ENCODE measurements at regions not wholly inside any gene's neighbourhood (a gene's known extent, or its start where the extent isn't known, plus 50 kb on each side); places are given as distances from the start of the nearest gene placed in this dataset.

DNA sequence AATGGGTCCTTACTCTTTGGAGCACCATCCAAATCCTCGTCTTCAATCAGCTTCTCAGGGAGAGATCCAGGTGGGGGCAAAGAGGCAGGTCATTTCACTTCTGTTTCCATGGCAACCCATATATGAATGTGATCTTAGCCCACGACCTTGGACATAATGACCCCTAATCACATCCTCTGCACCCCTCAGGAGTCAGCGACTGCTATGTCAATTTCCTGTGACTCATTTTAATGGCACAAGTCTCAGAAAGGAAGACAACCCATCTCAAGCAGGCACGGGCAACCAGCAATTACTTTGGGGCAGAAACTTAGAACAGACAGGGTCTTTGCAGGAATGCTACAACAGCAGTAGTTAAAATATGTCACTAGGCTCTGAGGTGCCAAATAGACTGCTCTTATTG lies 591.2 kb downstream of the TLR4 start:
- POLR2A ChIA-PET: no interaction called here
- Mint-ChIP-seq H3K4me1 (ENCODE audit: low read depth, unreplicated experiment) (no peaks in the 10 kb centered on the region), H3K4me3 (ENCODE audit: unreplicated experiment) (no peak overlapping the region), H3K27me3 (ENCODE audit: insufficient read depth, unreplicated experiment) (no peaks in the 10 kb centered on the region), H3K36me3 (ENCODE audit: insufficient read depth, unreplicated experiment) (no peaks in the 10 kb centered on the region), H3K9me3 (ENCODE audit: unreplicated experiment) (no peaks in the 10 kb centered on the region), H3K27ac (ENCODE audit: unreplicated experiment) (no peak overlapping the region)
- Histone ChIP-seq H3K9me3 (no peaks in the 10 kb centered on the region), H3K27me3 (replicated peaks; ENCODE audit: control insufficient read depth, insufficient read depth, low read length) (no peaks in the 10 kb centered on the region), H3K4me1 (no peaks in the 10 kb centered on the region), H3K4me3 (ENCODE audit: low read depth, low read length) (no peak overlapping the region), H3K36me3 (ENCODE audit: control insufficient read depth, insufficient read depth, low read length) (no peaks in the 10 kb centered on the region)
- TF ChIP-seq, protein P1, sequence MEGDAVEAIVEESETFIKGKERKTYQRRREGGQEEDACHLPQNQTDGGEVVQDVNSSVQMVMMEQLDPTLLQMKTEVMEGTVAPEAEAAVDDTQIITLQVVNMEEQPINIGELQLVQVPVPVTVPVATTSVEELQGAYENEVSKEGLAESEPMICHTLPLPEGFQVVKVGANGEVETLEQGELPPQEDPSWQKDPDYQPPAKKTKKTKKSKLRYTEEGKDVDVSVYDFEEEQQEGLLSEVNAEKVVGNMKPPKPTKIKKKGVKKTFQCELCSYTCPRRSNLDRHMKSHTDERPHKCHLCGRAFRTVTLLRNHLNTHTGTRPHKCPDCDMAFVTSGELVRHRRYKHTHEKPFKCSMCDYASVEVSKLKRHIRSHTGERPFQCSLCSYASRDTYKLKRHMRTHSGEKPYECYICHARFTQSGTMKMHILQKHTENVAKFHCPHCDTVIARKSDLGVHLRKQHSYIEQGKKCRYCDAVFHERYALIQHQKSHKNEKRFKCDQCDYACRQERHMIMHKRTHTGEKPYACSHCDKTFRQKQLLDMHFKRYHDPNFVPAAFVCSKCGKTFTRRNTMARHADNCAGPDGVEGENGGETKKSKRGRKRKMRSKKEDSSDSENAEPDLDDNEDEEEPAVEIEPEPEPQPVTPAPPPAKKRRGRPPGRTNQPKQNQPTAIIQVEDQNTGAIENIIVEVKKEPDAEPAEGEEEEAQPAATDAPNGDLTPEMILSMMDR (IDR thresholded peaks at IDR 0.05; ENCODE audit: insufficient read depth in 1 of 2, low read depth in 1 of 2, low read length in 1 of 2, severe bottlenecking in 1 of 2, unreplicated experiment in 1 of 2): no peak
- BruUV-seq (replicated peaks): no TSS peak
- CTCF ChIA-PET: no interaction called here
- intact Hi-C loops (cut with micrococcal nuclease; ENCODE audit: unreplicated experiment): no loop called here
- DNase-seq: no peak

DNA sequence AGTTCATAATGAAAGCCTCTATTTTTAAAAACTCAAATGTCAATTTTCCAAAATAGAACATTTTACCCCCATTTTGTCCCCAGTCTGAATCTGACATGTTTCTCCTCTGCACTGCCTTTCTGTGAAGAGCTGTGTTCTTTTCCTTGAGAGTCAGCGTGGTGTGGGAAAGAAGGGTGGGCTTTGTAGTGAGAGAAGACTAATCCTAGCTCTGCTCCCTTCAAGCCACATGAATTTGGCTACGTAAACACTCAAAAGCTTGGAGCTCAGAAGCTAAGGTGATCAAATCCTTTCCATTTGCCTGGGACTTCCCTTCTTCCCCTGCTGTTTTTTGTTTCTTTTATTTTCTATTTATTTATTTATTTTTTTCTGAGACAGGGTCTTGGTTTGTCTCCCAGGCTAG lies 598.5 kb downstream of the TLR4 start:
- H3K4me1 Mint-ChIP-seq (ENCODE audit: low read depth, unreplicated experiment): no peaks in the 10 kb centered on the region
- ChIA-PET CTCF (interaction anchor here (0.6 kb wide), 1 partner anchor 569 kb away, joined by 4 read pairs; no protein-coding TSS in a partner anchor), POLR2A (no interaction called here)
- BruUV-seq (replicated peaks): no TSS peak
- Histone ChIP-seq H3K36me3 (ENCODE audit: control insufficient read depth, insufficient read depth, low read length) (no peaks in the 10 kb centered on the region), H3K27me3 (replicated peaks; ENCODE audit: control insufficient read depth, insufficient read depth, low read length) (no peaks in the 10 kb centered on the region), H3K4me1 (no peaks in the 10 kb centered on the region), H3K9me3 (no peaks in the 10 kb centered on the region), H3K4me3 (ENCODE audit: low read depth, low read length) (no peak overlapping the region)
- H3K27me3 Mint-ChIP-seq (ENCODE audit: insufficient read depth, unreplicated experiment): no peaks in the 10 kb centered on the region
- H3K4me3 Mint-ChIP-seq (ENCODE audit: unreplicated experiment): no peak overlapping the region
- H3K27ac Mint-ChIP-seq (ENCODE audit: unreplicated experiment): no peak overlapping the region
- H3K36me3 Mint-ChIP-seq (ENCODE audit: insufficient read depth, unreplicated experiment): no peaks in the 10 kb centered on the region
- intact Hi-C loops (cut with micrococcal nuclease; ENCODE audit: unreplicated experiment): no loop called here
- no peak for DNase-seq
- TF ChIP-seq, protein P1 (IDR thresholded peaks at IDR 0.05; ENCODE audit: insufficient read depth in 1 of 2, low read depth in 1 of 2, low read length in 1 of 2, severe bottlenecking in 1 of 2, unreplicated experiment in 1 of 2): no peak
- H3K9me3 Mint-ChIP-seq (ENCODE audit: unreplicated experiment): no peaks in the 10 kb centered on the region

DNA sequence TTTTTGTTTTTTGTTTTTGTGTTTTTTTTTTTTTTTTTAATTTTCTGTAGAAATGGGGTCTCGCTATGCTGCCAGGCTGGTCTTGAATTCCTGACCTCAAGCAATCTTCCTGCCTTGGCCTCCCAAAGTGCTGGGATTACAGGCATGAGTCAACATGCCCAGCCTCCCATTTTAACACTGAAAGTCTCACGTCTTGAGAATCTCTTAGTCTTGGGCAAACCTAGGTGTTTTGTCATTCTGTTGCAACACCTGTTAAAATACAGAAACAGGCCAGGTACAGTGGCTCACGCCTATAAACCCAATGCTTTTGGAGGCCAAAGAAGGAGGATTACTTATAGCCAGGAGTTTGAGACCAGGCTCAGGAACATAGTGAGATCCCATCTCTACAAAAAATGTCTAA lies 599.0 kb downstream of the TLR4 start:
- Histone ChIP-seq H3K27me3 (replicated peaks; ENCODE audit: control insufficient read depth, insufficient read depth, low read length) (no peaks in the 10 kb centered on the region), H3K4me1 (no peaks in the 10 kb centered on the region), H3K4me3 (ENCODE audit: low read depth, low read length) (no peak overlapping the region), H3K9me3 (no peaks in the 10 kb centered on the region), H3K36me3 (ENCODE audit: control insufficient read depth, insufficient read depth, low read length) (no peaks in the 10 kb centered on the region)
- POLR2A ChIA-PET: no interaction called here
- CTCF ChIA-PET: interaction anchor here (0.6 kb wide), 1 partner anchor 569 kb away, joined by 4 read pairs; no protein-coding TSS in a partner anchor
- TF ChIP-seq, protein P1 (IDR thresholded peaks at IDR 0.05; ENCODE audit: insufficient read depth in 1 of 2, low read depth in 1 of 2, low read length in 1 of 2, severe bottlenecking in 1 of 2, unreplicated experiment in 1 of 2): no peak
- Mint-ChIP-seq H3K36me3 (ENCODE audit: insufficient read depth, unreplicated experiment) (no peaks in the 10 kb centered on the region), H3K4me1 (ENCODE audit: low read depth, unreplicated experiment) (no peaks in the 10 kb centered on the region), H3K27me3 (ENCODE audit: insufficient read depth, unreplicated experiment) (no peaks in the 10 kb centered on the region), H3K27ac (ENCODE audit: unreplicated experiment) (no peak overlapping the region), H3K4me3 (ENCODE audit: unreplicated experiment) (no peak overlapping the region), H3K9me3 (ENCODE audit: unreplicated experiment) (no peaks in the 10 kb centered on the region)
- intact Hi-C loops (cut with micrococcal nuclease; ENCODE audit: unreplicated experiment): no loop called here
- DNase-seq: no peak
- BruUV-seq (replicated peaks): no TSS peak

Measured in Caco-2 (cell line).